Midbrain (tissue), 1 donor: ENCODE measurements at regions not wholly inside any gene's neighbourhood (a gene's known extent, or its start where the extent isn't known, plus 50 kb on each side); places are given as distances from the start of the nearest gene placed in this dataset.
"Not testable (repeated sequence)": the region's sequence is repeated elsewhere in the genome, so short reads cannot be mapped to it uniquely, and the experiment has no call there.

Experiments
- DNase-seq: peaks from one replicate; lab custom pipeline; 2025; lab: John Stamatoyannopoulos, UW

DNA sequence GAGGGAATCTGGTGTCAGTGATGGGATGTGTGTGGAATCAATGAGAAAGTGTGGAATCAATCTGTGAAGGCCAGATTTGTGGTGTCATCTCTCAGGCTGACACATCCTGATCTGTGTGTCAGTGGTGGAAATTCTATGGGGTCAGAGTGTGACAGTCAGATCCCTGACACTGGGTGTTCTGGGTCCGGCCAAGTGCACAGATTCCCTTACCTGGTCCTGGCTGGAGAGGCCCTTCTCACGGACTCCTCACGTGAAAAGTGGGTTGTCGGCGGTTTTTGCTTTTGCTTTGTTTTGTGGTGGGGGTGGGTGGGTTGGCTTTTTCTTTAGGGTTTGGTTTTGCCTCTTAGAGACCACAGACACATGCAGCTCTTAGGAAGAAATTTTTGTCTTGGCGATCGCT, 618.0 kb downstream of the KCNJ18 start:
- not testable (repeated sequence) for DNase-seq

DNA sequence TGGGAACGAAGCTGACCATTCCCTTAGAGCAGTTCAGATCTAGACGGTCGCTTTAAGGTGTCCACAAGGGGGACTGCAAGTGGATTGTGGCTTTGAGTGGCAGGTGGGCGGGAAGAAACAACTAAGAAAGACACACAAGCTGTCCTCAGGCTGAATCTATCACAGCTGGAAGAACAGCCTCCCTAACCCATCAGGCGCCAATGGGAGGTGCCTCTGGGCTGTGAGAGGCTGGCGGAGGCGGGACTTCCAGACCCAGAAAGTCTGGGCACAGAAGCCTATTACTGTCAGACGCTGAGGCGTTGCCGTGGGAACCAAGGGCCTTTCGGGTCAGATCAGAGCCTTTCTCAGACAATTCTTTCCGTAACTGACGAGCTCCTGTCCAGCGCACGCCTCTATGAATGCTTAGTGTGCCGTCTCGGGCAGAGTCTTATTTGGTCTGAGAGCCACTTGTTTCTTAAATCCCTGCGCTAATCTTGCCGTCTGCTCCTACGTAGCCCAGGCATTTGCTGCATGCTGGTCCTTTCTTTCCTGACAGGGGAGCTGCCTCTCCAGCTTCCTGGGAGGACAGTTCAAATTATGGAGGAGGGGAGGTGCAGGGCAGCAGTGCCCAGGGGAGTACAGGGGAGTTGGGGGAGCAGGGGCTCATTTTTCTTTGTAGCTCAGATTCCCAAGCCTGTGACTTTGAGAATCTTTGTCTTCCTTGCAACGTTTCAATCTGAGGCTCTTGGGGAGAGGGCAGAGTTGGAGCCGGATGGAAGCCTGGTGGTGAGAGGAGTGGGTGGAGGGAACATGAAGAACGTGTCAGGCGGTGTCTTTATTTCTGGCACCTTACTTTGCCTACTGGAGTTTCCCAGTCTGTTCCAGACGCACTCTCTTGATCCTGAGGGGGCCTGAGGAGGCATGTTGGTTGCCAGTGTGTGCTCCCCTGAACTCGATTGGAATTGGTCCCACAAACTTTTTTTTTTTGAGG, 618.7 kb downstream of the KCNJ18 start:
- no peak for DNase-seq

DNA sequence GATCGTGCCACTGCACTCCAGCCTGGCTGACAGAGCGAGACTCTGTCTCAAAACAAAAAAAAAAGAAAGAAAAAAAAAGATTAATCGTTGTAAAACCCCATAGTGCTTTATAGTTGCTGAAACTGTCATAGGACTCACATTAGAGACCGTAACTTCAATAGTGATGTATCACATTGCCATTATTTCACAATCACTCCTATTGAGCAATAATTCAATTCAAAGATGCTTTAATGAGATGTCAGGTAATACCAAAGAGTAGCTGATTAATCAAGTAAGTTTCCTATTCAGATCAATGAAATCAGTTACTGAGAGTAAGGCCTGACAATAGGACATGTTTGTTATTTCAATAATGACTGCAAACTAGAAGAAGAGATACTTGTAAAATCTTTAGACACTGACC, 628.7 kb downstream of the KCNJ18 start:
- not testable (repeated sequence) for DNase-seq

DNA sequence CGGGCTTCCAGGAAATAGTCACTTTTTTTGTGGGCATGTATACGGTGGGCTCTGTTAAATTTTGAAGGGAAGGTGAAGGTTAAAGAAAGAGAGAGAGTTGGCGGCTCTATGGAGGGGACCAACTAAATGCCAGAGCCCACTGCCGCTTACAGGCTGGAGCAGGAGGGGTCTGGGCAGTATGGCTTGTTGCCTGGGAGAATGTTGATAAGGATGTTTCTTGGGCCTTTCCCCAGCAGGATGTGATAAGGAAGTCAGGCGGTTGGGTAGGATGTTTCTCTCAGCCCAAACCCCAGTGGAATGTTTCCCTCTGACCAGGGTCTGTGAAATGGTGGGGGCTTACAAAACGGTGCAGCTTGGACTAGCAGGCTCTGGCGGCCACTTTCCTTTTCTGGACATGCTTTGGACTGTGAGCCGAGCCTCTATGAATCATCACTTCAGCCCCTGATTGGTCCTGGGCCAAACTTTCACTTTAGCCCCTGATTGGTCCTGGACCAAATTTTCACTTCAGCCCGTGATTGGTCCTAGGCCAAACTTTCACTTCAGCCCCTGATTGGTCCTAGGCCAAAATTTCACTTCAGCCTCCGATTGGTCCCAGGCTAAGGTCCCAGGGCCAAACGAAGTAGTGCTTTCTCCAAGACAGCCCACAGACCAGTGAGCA, 630.7 kb downstream of the KCNJ18 start:
- DNase-seq, result not testable (repeated sequence)

DNA sequence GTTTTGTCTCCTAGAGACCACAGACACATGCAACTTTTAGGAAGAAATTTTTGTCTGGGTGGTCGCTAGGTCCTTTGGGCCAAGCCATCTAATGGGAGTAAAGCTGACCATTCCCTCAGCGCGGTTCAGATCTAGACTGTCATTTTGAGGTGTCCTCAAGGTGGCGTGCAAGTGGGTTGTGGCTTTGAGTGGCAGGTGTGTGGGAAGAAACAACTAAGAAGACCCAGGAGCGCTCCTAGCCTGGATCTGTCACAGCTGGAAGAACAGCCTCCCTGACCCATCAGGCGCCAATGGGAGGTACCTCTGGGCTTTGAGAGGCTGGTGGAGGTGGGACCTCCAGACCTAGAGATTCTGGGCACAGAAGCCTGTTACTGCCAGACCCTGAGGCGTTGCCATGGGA, 645.1 kb downstream of the KCNJ18 start:
- DNase-seq, result no peak

DNA sequence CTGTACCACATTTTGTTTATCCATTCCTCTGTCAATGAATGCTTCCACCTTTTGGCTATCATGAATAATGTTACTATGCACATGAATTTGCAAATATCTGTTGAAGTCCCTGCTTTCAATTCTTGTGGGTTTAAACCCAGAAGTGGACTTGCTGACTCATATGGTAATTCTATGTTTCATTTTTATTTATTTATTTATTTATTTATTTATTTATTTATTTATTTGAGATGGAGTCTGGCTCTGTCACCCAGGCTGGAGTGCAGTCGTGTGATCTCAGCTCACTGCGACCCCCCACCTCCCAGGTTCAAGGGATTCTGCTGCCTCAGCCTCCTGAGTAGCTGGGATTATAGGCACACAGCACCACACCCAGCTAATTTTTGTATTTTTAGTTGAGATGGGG, 664.3 kb downstream of the KCNJ18 start:
- not testable (repeated sequence) for DNase-seq

DNA sequence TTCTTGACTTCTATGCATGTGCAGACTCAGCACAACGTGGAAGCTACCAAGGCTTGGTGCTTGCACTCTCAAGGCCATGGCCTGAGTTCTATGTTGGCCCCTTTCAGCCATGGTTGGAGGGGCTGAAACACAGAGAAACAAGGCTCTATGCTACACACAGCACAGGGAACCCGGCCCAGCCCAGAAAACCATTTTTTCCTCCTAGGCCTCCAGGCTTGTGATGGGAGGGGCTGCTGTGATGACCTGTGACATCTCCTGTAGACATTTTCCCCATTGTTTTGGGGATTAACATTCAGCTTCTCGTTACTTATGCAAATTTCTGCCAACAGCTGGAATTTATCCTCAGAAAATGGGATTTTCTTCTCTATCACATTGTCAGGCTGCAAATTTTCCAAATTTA, 678.7 kb downstream of the KCNJ18 start:
- DNase-seq, result not testable (repeated sequence)

DNA sequence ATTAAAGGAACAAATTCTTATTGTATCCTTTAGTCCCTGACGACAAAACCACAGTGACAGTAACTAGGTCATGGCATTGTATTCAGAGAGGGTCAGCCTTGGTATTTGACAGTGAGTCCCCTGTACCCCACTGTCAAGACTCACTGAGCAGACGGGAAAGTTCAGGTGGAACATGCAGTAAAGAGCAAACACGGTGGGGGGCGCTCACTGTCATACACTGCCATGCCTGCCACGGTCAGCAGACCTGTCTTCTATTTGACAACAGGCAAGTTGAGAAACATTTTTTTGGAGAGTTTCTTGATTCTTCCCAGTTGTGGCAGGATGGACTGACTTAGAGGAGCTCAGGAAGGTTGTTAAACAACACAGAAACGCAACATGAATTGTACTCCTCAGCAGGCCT, 681.6 kb downstream of the KCNJ18 start:
- DNase-seq, result no peak

DNA sequence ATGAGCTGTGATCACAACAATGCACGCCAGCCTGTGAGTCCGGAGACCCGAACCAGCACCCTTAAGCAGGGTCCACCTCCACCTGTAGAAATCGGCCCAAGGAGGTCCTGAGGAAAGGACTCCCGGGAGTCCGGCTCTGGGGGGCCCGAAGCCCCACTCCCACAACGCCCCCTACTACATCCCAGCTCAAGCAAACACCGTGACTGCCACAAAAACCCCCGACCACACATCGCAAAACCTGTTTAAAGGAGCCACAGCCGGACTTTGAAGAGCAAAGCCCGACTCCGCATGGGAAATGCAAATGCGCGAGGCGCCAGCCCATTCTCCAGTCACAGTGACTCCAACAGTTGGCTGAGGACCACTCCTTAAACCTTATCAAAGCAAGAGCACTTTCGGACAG, 682.4 kb downstream of the KCNJ18 start:
- DNase-seq, result no peak

DNA sequence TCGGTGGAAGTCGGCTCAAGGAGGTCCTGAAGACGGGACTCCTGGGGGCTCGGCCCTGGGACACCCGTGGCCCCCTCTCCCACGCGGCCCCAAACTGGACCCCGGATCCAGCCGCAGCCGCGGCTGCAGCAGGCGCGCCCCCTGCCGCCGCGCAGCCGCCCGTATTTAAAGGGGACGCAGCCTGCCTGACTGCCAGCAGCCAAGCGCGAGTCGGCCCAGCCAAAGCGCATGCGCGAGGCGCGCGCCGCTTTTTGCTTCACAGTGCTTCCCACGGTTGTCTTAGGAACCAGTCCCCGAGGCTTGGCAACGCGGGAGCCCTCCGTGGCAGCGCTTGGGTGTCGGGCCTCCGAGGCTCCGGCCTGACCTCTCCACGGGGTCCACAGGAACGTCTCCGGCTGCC, 684.4 kb downstream of the KCNJ18 start:
- not testable (repeated sequence) for DNase-seq

DNA sequence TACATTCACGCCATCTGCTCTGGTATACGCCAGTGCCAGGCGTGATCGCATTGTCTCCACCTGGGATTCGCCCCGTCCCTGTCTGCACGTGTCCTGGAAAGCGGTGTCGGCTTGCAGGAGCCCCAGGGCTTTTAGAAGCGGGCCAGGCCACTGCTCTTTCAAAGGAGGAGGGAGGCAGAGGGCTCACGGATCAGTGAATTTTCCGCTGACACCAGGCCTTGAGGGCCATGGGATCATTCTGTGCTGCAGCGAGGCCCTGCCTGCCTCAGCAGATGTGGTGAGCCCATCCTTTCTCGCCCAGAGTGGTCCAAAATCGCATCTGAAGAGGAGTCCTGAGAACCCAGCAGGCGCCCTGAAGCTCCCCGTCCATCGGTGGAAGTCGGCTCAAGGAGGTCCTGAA, 686.4 kb downstream of the KCNJ18 start:
- not testable (repeated sequence) for DNase-seq

DNA sequence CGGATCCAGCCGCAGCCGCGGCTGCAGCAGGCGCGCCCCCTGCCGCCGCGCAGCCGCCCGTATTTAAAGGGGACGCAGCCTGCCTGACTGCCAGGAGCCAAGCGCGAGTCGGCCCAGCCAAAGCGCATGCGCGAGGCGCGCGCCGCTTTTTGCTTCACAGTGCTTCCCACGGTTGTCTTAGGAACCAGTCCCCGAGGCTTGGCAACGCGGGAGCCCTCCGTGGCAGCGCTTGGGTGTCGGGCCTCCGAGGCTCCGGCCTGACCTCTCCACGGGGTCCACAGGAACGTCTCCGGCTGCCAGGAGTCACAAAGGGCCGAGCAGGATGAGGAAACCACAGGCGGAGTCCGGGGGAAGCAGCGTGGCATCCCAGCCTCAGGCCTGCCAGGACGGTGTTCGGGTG, 689.3 kb downstream of the KCNJ18 start:
- not testable (repeated sequence) for DNase-seq

DNA sequence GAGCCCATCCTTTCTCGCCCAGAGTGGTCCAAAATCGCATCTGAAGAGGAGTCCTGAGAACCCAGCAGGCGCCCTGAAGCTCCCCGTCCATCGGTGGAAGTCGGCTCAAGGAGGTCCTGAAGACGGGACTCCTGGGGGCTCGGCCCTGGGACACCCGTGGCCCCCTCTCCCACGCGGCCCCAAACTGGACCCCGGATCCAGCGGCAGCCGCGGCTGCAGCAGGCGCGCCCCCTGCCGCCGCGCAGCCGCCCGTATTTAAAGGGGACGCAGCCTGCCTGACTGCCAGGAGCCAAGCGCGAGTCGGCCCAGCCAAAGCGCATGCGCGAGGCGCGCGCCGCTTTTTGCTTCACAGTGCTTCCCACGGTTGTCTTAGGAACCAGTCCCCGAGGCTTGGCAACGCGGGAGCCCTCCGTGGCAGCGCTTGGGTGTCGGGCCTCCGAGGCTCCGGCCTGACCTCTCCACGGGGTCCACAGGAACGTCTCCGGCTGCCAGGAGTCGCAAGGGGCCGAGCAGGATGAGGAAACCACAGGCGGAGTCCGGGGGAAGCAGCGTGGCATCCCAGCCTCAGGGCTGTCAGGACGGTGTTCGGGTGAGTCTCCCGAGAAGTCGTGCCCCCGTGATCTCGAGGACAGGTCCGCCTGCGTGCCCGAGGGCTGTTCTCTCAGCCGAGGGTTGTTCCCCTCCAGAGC, 691.6 kb downstream of the KCNJ18 start:
- DNase-seq, result not testable (repeated sequence)

DNA sequence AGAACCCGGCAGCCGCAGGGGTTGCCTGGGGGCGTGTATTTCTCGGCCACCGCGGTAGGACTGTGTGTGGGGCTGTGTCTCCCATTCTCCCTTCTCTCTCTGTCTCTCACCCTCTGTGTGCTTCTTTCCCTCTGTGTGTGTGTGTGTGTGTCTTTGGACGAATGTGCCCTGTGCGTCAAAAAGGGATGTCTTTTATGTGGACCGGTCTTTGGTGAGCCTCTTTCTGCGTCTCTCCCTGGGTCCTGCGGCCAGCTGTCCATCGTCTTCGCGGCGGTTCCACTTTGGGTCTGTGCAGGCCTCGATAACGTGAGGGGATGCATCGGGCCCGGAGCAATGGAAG, 692.1 kb downstream of the KCNJ18 start:
- DNase-seq, result not testable (repeated sequence)

DNA sequence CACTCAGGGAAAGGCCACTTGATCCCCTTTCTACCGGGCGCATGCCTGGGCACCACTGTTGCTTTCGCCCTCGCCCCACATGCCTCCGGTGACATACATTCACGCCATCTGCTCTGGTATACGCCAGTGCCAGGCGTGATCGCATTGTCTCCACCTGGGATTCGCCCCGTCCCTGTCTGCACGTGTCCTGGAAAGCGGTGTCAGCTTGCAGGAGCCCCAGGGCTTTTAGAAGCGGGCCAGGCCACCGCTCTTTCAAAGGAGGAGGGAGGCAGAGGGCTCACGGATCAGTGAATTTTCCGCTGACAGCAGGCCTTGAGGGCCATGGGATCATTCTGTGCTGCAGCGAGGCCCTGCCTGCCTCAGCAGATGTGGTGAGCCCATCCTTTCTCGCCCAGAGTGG, 706.1 kb downstream of the KCNJ18 start:
- DNase-seq, result not testable (repeated sequence)

DNA sequence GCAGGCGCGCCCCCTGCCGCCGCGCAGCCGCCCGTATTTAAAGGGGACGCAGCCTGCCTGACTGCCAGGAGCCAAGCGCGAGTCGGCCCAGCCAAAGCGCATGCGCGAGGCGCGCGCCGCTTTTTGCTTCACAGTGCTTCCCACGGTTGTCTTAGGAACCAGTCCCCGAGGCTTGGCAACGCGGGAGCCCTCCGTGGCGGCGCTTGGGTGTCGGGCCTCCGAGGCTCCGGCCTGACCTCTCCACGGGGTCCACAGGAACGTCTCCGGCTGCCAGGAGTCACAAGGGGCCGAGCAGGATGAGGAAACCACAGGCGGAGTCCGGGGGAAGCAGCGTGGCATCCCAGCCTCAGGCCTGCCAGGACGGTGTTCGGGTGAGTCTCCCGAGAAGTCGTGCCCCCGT, 706.7 kb downstream of the KCNJ18 start:
- DNase-seq, result not testable (repeated sequence)

DNA sequence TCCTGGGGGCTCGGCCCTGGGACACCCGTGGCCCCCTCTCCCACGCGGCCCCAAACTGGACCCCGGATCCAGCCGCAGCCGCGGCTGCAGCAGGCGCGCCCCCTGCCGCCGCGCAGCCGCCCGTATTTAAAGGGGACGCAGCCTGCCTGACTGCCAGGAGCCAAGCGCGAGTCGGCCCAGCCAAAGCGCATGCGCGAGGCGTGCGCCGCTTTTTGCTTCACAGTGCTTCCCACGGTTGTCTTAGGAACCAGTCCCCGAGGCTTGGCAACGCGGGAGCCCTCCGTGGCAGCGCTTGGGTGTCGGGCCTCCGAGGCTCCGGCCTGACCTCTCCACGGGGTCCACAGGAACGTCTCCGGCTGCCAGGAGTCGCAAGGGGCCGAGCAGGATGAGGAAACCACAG, 712.8 kb downstream of the KCNJ18 start:
- not testable (repeated sequence) for DNase-seq

DNA sequence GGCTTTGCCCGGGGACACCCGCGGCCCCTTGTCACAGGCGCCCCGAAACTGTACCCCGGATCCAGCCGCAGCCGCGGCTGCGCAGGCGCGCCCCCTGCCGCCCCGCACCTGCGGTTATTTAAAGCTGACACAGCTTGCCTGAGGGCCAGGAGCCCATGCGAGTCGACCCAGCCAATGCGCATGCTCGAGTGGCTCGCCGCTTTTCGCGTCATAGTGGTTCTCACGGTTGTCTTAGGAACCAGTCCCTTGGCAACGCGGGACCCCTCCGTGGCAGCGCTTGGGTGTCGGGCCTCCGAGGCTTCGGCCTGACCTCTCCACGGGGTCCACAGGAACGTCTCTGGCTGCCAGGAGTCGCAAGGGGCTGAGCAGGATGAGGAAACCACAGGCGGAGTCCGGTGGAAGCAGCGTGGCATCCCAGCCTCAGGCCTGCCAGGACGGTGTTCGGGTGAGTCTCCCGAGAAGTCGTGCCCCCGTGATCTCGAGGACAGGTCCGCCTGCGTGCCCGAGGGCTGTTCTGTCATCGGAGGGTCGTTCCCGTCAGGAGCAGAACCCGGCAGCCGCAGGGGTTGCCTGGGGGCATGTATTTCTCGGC, 716.9 kb downstream of the KCNJ18 start:
- DNase-seq, result no peak

DNA sequence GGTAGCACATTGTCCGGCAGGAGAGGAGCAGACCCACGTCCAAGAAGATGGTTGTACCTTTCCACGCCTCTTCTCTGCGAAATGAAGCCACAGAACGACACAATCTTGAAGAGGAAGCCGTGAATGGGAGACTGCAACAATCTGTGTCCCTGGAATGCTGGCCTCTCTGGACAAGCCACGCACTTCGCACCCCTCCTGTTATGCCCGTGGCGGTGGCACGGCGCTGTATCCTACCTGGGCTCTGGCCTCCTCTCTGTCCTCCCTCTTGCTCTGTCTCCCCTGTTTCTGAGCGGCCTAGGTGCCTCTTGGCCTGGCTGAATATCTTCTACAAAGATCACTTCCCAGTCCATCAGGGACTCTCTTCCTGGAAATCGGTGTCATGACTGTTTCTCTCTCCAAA, 717.8 kb downstream of the KCNJ18 start:
- no peak for DNase-seq

DNA sequence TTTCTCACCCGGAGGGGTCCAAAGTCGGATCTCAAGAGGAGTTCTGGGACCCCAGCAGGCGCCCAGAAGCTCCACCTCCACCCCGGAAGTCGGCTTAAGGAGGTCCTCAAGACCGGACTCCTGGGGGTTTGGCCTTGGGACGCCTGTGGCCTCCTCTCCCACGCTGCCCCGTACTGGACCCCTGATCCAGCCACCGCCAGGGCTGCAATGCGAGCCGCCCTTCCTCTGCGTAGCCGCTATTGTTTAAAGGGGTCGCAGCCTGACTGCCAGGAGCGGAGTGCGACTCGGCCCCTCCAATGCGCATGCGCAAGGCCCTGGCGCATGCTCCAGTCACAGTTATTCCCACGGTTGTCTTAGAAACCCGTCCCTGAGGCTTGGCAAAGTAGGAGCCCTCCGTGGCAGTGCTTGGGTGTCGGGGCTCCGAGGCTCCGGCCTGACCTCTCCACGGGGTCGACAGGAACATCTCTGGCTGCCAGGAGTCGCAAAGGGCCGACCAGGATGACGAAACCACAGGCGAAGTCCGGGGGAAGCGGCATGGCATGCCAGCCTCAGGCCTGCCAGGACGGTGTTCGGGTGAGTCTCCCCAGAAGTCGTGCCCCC, 719.0 kb downstream of the KCNJ18 start:
- no peak for DNase-seq

DNA sequence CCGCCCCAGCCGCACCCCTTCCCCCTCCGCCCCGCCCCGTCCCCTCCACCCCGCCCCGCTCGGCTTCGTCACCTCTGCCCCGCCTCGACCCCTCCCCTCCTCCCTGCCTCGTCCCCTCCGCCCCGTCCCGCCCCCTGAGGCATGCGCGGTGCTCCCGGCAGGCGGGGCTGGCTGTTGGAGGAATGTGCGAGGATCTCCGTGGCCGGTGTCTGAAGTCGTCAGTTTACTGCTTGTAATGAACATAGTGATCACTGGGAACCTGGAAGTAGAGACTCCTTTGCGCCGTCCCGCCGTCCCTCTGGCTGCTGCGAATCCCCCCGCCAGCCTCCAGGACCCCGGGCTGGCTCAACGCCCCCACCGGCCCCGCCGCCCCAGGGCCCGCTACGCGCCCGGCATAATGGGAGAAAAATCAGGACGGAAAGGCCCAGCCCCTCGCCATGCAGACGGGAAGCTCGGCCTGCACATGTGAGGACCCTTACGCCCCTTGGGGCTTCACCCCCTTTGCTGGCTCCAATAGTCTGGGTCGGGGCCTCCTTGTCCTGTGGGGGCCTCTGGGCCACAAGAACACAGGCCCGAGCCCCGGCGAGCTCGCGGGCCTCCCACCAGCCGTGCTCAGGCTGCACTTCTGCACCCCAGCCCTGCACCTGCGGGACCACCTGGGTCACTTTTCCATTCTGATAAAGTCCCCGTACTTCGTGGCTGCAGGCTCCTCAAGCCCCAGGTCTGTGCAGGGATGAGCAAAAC, 743.1 kb downstream of the KCNJ18 start:
- no peak for DNase-seq
